ENCODE measurements at regions not wholly inside any gene's neighbourhood (a gene's known extent, or its start where the extent isn't known, plus 50 kb on each side); places are given as distances from the start of the nearest gene placed in this dataset.
"Not testable (repeated sequence)": the region's sequence is repeated elsewhere in the genome, so short reads cannot be mapped to it uniquely, and the experiment has no call there.

DNA sequence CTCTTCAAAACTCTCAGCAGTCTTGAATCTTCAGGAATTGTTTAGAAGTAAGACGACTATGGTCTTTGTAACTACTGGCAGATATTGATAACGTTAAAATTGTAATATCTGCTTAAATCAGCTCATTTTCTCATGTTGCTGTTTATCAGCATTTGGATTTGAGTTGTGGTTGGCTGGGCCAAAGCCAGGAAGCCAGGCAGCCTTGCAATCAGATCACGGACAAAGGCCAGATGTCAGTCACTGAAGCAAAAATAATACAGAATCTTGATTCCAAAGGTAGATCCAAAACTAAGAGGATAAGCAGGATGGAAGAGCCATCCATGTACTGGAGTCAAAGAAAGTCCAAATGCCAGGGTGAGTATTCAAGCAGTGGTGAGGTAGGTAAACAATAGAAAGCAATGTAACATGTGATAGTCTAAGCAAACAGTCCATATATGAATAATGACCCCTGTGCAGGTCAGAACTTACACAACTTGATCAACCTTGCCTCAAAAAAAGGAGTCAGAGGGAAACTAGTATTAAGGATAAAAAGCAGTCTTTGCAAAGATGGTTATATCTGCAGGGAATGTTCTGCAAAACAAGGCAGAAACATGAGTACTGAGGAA is 95.8 kb upstream of the RAP1B start:
- no peak for DNase-seq

DNA sequence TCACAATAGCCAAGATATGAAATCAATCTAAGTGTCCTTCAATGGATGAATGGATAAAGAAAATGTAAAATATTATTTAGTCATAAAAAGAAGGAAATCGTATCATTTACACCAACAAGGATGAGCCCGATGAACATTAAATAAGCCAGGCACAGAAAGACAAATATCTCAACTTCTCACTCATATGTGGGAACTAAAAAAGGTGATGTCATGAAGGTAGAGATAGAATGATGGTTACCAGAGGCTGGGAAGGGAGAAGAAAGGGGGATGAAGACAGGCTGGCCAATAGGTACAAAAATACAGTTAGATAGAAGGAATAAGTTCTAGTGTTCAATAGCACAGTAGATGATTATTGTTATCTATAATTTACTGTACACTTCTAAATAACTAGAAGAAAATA is 94.9 kb upstream of the RAP1B start:
- DNase-seq = no peak

- no peak for DNase-seq
These were observed 89.3 kb upstream of the RAP1B start for GRCh38 chr12:68521321-68521839.

DNA sequence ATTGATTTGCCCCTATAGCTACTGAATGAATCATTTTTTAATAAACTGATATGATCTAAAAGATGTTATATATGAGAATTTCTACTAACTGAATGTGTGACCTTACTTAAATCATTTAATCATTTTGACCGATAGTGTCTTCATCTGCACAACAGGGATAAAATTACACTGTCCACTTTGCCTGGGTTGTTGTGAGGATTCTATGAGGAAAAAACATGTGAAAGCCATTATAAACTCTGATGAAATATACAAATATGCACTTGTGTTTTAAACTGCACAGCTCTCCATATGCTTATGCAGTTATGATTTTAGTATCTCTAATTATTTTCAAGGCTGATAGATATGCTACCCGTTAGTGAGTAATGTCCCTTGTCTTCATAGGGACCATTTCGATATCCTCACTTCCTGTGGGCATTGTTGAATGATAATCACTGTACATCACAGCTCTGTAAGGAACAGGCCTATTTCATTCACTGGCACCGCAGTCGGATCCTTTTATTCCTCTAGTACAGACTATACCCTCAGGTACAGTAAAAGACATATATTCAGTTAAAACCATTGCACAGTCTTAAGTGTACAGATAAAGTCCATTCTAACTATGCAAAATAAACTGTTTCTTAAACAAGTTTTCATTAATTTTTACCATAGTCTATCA is 88.7 kb upstream of the RAP1B start:
- no peak for DNase-seq

DNA sequence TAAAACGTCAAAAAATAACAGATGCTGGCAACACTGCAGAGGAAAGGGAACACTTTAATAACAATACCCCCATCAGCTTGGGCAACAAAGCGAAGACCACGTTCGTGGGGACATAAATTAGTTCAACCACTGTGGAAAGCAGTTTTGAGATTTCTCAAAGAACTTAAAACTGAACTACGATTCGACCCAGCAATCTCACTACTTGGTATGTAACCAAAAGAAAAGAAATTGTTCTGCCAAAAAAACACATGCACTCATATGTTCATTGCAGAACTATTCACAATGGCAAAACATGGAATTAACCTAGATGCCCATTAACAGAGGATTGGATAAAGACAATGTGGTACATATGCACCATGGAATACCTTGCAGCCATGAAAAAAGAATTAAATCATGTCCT is 81.2 kb upstream of the RAP1B start:
- DNase-seq = no peak

DNA sequence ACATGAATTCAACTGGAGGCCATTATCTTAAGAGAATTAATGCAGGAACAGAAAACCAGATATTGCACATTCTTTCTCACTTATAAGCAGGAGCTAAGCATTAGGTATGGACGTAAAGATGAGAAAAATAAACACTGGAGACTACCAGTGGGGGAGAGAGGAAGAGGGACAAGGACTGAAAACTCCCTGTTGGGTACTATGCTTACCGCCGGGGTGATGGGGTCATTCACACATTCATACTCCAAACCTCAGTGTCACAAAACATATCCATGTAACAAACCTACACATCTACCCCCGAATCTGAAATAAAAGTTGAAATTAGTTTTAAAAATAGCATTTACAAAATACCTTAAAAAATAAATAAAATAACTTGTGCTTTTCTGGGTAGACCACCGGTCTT is 80.8 kb upstream of the RAP1B start:
- no peak for DNase-seq

DNA sequence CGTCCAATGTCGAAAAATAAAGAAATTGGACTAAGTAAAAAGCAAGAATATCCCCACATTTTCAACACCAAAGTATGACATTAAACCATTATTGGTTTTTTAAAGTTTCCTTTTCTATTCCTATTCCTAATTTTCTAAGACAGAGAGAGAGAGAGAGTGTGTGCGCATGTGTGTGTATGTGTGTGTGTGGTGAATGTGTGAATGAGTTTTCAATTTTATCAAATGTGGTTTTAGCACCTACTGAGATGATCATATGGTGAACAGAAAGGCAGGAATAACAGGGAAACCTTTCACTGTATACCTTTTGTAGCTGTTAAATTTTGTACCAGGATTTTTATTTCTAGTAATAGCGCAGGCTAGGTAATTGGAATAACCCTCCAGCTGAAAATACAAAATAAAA is 80.4 kb upstream of the RAP1B start:
- no peak for DNase-seq

GRCh38 chr12:68530965-68531364 is 79.7 kb upstream of the RAP1B start:
- no peak for DNase-seq

DNA sequence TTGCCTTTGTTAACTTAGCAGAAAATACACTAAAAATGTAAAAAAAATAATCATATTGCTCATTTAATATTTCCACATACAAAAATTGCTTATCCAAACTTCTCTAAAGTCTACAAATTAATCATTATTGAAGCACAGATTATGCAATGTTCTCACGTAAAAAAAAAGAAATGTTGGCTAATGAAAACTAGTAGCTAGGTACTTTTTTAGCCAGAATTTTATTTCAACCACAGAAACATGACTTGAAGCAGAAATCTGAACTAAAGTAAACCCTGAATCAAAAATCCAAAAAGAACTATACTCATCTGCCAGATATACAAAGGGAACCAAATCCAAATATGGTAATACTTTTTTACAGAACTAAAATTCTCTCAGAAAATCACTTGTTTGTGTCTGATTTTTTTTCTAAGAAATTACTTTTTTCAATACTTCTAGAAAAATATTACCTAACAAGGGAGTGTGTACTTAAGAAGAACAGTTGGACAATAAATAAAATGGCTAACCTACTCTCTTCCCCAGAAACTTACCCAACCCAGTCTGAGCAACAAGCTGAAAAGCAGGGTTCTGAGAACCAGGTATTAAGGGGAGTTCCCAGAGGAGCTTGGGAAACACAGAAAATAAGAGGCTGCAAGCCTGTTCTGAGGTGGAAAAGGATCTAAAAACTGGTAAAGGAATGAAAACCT is 78.4 kb upstream of the RAP1B start:
- no peak for DNase-seq

DNA sequence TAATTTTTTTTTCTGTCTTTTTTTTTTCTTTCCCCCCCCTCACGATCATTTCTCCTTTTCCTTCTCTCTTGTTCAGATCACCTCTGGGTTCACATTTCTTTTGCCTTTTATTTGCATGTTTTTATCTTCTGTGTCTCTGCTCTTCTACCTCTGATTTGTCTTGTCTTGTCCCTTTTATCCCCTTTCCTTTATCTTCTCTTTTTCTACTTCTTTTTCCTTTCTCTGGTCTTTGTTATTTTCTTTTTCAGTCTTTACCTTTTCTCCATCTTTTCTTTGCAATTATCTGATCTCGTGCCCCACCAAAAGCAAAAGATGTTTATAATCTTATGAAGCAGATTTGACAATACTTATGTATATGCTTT is 77.8 kb upstream of the RAP1B start:
- no peak for DNase-seq

DNA sequence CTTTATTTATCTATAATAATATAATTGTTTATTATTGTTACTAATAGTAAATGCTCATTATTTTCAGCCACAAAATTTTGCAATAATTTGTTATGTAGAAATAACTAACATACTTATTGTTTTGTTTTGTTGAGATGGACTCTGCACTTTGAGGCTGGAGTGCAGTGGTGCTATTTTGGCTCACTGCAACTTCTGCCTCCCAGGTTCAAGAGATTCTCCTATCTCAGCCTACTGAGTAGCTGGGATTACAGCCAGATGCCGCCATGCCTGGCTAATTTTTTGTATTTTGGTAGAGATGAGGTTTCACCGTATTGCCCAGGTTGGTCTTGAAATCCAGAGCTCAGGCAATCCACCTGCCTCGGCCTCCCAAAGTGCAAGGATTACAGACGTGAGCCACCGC is 76.6 kb upstream of the RAP1B start:
- no peak for DNase-seq

GRCh38 chr12:68536885-68537485 is 73.7 kb upstream of the RAP1B start:
- DNase-seq = no peak

- DNase-seq = no peak
These were observed 73.1 kb upstream of the RAP1B start for GRCh38 chr12:68537571-68537970.

GRCh38 chr12:68538726-68539614 is 71.7 kb upstream of the RAP1B start:
- peak; percentile 65 for DNase-seq

DNA sequence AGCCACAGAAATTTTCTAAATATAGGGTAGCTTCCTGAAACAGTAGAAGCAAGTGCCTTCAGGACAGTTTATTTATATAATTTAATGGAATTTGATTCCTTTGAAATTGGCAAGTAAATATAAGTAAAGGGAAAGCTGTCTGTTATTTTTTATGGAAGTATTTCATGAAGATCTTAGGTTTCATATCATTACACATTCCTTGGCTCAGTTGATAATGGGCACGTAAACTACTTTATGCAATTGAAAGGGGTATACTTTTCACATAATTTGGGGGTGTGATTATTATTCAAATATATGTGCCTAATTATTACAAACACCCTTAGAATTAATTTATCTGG is 71.1 kb upstream of the RAP1B start:
- DNase-seq = no peak

DNA sequence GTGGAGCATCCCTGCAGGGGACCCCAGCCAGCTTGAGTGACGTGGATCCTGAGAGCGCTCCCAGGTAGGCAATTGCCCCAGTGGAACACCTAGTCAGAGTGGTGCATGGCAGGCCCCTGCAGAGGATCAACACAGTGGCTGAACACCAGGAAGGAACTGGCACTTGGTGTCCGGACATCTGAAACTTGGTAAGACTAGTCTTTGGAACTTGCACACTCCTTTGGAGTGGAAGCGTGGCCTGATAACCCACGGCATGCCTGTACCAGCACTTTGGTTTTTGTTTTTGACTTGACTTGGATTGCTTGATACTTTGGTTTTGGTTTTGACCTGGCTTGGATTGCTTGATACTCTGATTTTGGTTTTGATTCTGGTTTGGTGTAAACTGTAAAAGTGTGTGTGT is 69.9 kb upstream of the RAP1B start:
- not testable (repeated sequence) for DNase-seq

DNA sequence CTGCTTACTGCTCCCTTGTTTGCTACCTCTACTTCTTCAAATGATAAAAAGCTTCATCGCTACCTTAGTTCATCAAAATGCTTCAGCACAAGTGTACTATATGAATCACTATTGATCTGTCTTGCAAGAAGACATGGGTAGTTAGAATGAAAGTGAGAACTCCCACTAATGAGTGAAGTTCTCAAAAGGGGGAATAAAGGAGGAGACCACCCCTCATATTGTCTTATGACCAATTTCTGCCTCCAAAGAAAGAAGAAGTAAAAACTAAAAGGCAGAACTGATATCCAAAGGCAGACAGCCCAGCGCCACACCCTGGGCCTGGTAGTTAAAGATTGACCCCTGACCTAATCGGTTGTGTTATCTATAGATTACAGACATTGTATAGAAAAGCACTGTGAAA is 63.4 kb upstream of the RAP1B start:
- DNase-seq = not testable (repeated sequence)

DNA sequence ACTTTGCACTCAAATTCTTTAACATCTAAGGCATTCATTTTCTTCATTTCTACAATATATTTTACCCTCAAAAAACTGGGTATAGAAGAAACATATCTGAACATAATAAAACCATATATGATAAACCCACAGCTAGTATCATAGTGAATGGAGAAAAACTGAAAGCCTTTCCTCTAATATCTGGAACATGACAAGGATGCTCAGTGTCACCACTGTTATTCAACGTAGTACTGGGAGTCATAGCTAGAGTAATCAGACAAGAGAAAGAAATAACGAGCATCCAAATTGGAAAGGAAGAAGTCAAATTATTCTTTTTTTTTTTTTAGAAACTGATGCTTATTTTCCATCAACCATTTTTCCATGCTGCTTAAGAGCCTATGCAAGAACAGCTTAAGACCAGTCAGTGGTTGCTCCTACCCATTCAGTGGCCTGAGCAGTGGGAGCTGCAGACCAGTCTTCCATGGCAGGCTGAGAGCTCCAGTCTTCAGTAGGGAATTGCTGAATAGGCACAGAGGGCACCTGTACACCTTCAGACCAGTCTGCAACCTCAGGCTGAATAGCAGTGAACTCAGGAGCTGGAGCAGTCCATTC is 58.0 kb upstream of the RAP1B start:
- DNase-seq = not testable (repeated sequence)

- DNase-seq = no peak
These were observed 53.5 kb upstream of the RAP1B start for GRCh38 chr12:68557011-68557730.

GRCh38 chr12:68559246-68559645 is 51.5 kb upstream of the RAP1B start:
- DNase-seq = no peak

DNA sequence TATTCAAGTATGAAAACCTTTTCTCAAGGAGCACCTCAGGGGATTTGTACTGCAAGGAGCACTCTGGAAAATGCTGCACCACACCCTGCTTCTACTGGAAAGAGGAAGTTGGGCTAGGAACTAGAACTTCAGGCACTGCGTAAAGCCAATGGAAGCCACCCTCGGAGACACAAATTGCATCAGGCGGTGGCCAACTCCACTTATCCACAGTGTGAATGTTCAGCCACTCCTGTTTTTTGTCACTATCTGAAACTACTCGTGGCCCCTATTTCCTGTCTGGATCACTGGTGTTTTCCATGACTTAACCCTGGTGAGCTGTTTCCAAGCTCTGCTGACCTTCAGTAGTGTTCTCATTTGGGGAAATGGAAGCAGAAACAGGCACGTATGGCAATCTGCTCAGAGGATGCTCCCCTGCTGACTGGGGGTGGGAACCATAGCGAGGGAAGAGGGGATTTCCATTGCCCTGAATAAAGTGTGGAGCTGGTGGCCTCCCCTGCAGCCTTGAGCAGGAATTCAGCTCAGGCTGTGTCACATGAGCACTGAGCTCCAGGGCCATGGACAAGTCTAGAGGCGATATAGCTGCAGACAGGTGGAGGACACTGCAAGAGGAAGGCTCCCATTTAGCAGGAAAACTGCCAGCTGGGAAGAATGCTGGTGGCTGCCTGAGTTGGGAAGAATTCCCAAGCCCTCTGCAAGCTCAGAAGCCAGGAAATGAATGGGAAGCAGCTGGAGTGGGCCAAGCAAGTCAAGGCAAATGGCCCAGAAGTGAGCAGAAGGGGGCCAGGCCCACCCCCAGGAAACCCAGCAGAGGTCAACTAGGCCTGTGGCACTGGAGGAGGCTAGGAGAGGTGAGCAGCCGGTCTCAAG is 50.5 kb upstream of the RAP1B start:
- peak; percentile 35 for DNase-seq
